Type B pancreatic cell (in vitro differentiated cells): ENCODE measurements at regions not wholly inside any gene's neighbourhood (a gene's known extent, or its start where the extent isn't known, plus 50 kb on each side); places are given as distances from the start of the nearest gene placed in this dataset.

Experiments used
- DNase-seq: peaks from one replicate; pipeline ENCODE4 v3.0.0; 2021; ENCODE audit warnings: mixed read lengths; ENCODE audit not compliant: unreplicated experiment; ENCODE audit errors: extremely low spot score
- H3K27ac Mint-ChIP-seq: 2 replicates; pipeline ENCODE4 v1.8.0; 2021; ENCODE audit warnings: mild to moderate bottlenecking, mixed read lengths
- H3K27me3 Mint-ChIP-seq: 2 replicates; pipeline ENCODE4 v1.8.0; 2021; ENCODE audit warnings: mixed read lengths
- H3K36me3 Mint-ChIP-seq: 2 replicates; pipeline ENCODE4 v1.8.0; 2021; ENCODE audit warnings: mixed read lengths
- H3K4me1 Mint-ChIP-seq: one replicate; pipeline ENCODE4 v1.8.0; 2021; ENCODE audit warnings: mixed read lengths; ENCODE audit not compliant: unreplicated experiment
- H3K4me3 Mint-ChIP-seq: 2 replicates; pipeline ENCODE4 v1.8.0; 2021; ENCODE audit warnings: mild to moderate bottlenecking, mixed read lengths
- H3K9me3 Mint-ChIP-seq: 2 replicates; pipeline ENCODE4 v1.8.0; 2021; ENCODE audit warnings: mixed read lengths
- TF ChIP-seq, protein P1 (sequence below): fragments of 200-600 bp; sonication (generic); conservative IDR thresholded peaks from 2 replicates; pipeline ENCODE4 v1.5.0; 2021; ENCODE audit warnings: antibody characterized with exemption, mild to moderate bottlenecking

DNA sequence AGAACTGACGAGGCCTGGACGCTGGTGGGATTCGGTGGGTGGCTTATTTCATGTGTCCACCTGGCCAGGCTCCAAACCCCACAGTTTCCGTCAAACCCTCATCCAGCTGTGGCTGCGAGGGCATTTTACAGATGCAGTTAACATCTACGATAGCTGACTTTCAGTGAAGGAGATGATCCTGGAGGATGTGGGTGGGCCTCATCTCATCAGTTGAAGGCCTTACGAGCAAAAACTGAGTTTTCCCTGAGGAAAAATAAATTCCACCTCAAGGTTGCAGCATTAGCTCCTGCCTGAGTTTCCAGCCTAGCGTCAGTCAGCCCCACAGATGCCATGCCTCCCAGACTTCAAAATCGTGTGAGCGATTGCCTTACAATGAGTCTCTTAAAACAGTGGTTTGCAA is 111.1 kb upstream of the PEG3 start:
- no peak for DNase-seq
- no peaks in the 10 kb centered on the region for H3K36me3 Mint-ChIP-seq
- H3K4me3 Mint-ChIP-seq: no peak overlapping the region
- H3K4me1 Mint-ChIP-seq: no peaks in the 10 kb centered on the region
- H3K27ac Mint-ChIP-seq: no peak overlapping the region
- TF ChIP-seq, protein P1, sequence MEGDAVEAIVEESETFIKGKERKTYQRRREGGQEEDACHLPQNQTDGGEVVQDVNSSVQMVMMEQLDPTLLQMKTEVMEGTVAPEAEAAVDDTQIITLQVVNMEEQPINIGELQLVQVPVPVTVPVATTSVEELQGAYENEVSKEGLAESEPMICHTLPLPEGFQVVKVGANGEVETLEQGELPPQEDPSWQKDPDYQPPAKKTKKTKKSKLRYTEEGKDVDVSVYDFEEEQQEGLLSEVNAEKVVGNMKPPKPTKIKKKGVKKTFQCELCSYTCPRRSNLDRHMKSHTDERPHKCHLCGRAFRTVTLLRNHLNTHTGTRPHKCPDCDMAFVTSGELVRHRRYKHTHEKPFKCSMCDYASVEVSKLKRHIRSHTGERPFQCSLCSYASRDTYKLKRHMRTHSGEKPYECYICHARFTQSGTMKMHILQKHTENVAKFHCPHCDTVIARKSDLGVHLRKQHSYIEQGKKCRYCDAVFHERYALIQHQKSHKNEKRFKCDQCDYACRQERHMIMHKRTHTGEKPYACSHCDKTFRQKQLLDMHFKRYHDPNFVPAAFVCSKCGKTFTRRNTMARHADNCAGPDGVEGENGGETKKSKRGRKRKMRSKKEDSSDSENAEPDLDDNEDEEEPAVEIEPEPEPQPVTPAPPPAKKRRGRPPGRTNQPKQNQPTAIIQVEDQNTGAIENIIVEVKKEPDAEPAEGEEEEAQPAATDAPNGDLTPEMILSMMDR: no peak
- peaks cover 14% of the 10 kb centered on the region for H3K9me3 Mint-ChIP-seq
- H3K27me3 Mint-ChIP-seq: no peaks in the 10 kb centered on the region

DNA sequence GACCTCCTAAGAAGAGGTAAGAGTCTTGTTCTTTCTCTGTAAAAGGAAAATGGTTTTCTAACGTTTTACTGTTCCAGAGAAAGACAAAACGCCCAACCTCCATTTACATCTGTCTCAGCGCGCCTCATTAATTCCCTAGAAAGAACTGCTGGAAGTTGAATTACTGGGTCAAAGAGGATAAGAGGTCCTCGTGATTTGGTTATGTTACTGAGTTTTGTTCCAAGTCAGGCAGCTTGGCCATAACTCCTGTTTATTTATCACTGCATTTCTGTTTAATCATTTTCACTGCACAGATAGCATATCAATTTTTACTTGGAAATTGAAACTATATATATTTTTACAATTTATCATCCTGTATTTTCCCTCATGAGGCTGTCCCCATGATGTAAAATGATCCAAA is 112.9 kb upstream of the PEG3 start:
- TF ChIP-seq, protein P1: no peak
- DNase-seq: no peak
- Mint-ChIP-seq H3K27ac (no peak overlapping the region), H3K27me3 (no peaks in the 10 kb centered on the region), H3K36me3 (no peaks in the 10 kb centered on the region), H3K4me1 (no peaks in the 10 kb centered on the region), H3K9me3 (peaks cover 10% of the 10 kb centered on the region), H3K4me3 (no peak overlapping the region)

DNA sequence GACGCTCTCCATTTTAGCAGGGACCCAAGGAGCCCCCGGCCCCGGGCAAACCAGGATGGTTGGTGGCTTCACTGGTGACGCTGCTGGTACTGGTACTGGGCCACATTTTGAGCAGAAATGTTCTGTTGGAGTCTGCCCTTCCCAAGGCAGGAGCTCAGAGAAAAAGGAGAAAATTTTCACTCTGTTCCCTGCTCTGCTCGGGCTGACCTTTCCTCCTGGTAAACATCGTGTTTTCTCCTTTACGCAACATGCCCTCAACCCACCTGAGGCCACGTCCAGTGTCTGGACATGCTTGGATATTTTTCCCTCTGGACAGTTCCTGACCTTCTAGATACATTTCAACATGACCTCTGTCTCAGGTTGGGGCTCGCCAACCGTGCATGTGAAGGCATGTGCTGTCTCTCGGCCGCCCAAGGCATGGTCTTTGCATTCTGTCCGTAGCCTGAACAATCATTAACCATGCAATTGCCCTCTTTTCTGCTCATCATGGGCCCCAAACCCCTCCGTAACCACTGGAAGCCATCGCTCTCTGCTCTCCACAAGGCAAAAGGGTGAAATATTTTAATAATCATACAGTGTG is 115.2 kb upstream of the PEG3 start:
- Mint-ChIP-seq H3K4me3 (no peak overlapping the region), H3K9me3 (peaks cover 10% of the 10 kb centered on the region), H3K36me3 (no peaks in the 10 kb centered on the region), H3K27me3 (no peaks in the 10 kb centered on the region), H3K4me1 (no peaks in the 10 kb centered on the region), H3K27ac (no peak overlapping the region)
- no peak for DNase-seq
- TF ChIP-seq, protein P1: no peak

DNA sequence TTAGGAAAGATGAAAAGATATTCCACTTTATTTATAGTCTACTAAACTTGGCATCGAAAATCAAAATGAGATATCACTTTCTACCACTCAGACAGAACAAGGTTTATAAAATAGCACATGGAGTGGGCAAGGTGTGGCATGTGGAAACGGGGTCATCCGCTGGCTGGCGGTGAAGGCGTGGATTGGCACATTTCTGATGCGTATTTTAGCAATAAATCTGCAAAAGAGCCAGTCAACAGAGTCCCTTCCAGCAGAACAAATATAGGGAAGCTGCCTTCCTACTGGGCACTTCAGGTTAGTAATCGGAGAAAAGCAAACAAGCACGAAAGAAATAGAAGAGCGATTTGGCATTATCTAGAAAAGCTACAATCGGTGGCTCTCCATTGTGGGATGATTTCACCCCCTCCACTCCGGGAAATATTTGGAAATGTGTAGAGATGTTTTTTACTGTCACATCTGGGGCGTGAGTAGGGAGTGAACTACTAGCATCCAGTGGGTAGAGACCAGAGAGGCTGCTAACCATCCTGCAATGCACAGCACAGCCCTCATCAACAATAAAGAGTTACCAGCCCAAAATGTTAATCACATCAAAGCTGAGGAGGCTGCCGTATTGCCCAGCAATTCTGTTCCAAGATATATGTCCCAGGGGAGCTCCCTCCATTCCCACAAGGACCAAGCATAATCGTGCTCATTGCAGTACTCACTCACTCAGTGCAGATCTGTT is 116.1 kb upstream of the PEG3 start:
- no peak overlapping the region for H3K27ac Mint-ChIP-seq
- no peak for DNase-seq
- H3K36me3 Mint-ChIP-seq: no peaks in the 10 kb centered on the region
- no peaks in the 10 kb centered on the region for H3K27me3 Mint-ChIP-seq
- no peaks in the 10 kb centered on the region for H3K4me1 Mint-ChIP-seq
- no peak overlapping the region for H3K4me3 Mint-ChIP-seq
- TF ChIP-seq, protein P1: no peak
- H3K9me3 Mint-ChIP-seq: peaks cover 6% of the 10 kb centered on the region

DNA sequence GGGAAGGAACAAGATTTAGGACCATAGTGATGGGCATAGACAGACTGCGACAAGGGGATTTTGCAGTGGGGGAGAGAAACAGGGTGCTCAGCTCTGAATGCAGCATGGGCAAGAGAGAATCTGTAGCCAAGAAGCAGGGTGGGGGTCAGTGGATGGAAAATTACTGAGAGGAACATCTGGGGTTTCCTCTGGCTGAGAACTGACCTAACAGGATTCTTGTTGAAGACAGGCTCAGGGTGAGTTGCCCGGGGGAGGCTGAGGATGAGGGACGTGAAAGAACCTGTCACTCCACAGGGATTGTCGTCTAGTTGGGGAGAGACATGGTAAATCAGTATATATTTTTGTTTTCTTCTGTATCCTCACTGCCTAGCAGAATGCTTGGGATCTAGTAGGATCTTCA is 118.7 kb upstream of the PEG3 start:
- H3K27ac Mint-ChIP-seq: no peak overlapping the region
- TF ChIP-seq, protein P1: no peak
- no peaks in the 10 kb centered on the region for H3K27me3 Mint-ChIP-seq
- H3K4me1 Mint-ChIP-seq: no peaks in the 10 kb centered on the region
- H3K36me3 Mint-ChIP-seq: no peaks in the 10 kb centered on the region
- no peak overlapping the region for H3K4me3 Mint-ChIP-seq
- H3K9me3 Mint-ChIP-seq: peaks cover 6% of the 10 kb centered on the region
- no peak for DNase-seq
